ENCODE measurements at regions not wholly inside any gene's neighbourhood (a gene's known extent, or its start where the extent isn't known, plus 50 kb on each side); places are given as distances from the start of the nearest gene placed in this dataset.

DNA sequence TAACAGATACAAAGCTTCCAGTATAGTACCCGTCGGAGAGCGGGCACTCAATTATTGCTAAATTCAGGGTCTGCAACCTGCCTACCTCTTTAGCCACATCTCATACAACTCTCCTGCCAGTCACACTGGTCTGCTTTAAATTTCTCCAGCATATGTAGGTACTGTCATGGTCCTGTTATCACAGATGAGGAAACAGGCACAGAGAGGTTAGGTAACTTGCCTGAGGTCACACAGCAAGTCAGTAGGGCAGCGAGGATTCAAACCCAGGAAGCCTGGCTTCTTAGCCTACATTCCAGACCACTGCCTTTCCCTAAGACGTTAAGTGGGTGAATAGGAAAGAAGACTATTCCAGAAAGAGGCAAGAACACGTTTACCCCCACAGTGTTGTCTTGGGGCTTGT, 186.0 kb upstream of the NFIB start:
- BruUV-seq (replicated peaks): no TSS peak
- H3K79me2 ChIP-seq (ENCODE audit: control insufficient read depth, insufficient read depth, low read length): no peaks in the 10 kb centered on the region

DNA sequence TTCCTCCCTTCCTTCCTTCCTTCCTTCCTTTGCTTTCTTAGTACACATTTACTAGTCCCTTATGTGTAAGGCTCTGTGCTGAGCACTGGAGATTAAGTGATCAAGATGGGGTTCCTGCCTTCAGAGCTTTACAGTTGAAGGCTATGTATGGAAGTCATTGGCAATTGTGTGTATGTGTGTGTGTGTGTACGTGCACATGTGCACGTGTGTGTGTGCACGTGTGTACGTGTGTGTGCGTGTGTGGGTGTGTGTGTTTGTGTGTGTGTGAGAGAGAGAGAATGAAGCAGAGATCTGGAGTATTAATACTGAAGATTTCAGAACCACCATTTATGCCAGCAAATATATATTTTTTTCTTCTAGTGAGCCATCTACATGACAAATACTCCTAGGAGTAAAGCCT, 184.9 kb upstream of the NFIB start:
- Histone ChIP-seq H3K27me3 (ENCODE audit: control insufficient read depth in 2 of 2, insufficient read depth in 2 of 2, low read length in 2 of 2) (peaks cover 25 to 27% of the 10 kb centered on the region in 2 experiments), H3K9me3 (replicated peaks; ENCODE audit: control insufficient read depth, insufficient read depth, low read length) (no peaks in the 10 kb centered on the region), H3K4me3 (replicated peaks in 1 of 3; ENCODE audit: insufficient read depth in 1 of 3, low read depth in 1 of 3, low read length in 3 of 3) (no peak overlapping the region), H3K9me1 (replicated peaks; ENCODE audit: control insufficient read depth, extremely low read depth, insufficient read depth, low read length) (no peaks in the 10 kb centered on the region), H3K4me1 (ENCODE audit: control insufficient read depth, extremely low read depth, insufficient read depth, low read length) (no peaks in the 10 kb centered on the region), H4K20me1 (replicated peaks; ENCODE audit: control insufficient read depth, extremely low read depth, insufficient read depth, low read length) (no peaks in the 10 kb centered on the region), H3K4me2 (ENCODE audit: insufficient read depth, low read length) (no peak overlapping the region), H3K79me2 (ENCODE audit: control insufficient read depth, insufficient read depth, low read length) (no peaks in the 10 kb centered on the region), H3K36me3 (ENCODE audit: control insufficient read depth in 2 of 2, extremely low read depth in 1 of 2, insufficient read depth in 2 of 2, low read length in 2 of 2) (no peaks in the 10 kb centered on the region), H3K27ac (ENCODE audit: insufficient read depth, low read depth, low read length) (no peak overlapping the region), H3K9ac (replicated peaks; ENCODE audit: extremely low read depth, insufficient read depth, low read length) (no peak overlapping the region), H2AFZ (ENCODE audit: low read depth, low read length) (no peak overlapping the region)
- dilution Hi-C loops (cut with MboI; ENCODE audit: extremely low pct_ligation_motif_present, low sequenced_read_pairs): no loop called here
- BruUV-seq (replicated peaks): no TSS peak
- TF ChIP-seq GATA2 (IDR thresholded peaks at IDR 0.05; ENCODE audit: insufficient read depth, insufficient read length, low read depth, low read length) (no peak), MYC (IDR thresholded peaks at IDR 0.05; ENCODE audit: low read depth, low read length) (no peak), EZH2 (IDR thresholded peaks at IDR 0.05; ENCODE audit: borderline replicate concordance, low read depth, low read length, severe bottlenecking) (no peak), MAX (IDR thresholded peaks at IDR 0.05; ENCODE audit: insufficient read depth, insufficient read length) (no peak), JUN (IDR thresholded peaks at IDR 0.05; ENCODE audit: borderline replicate concordance, insufficient read depth, insufficient read length, low read depth) (no peak), POLR2AphosphoS5 (IDR thresholded peaks at IDR 0.05; ENCODE audit: insufficient read depth, low read depth, low read length) (no peak), POLR2A (IDR thresholded peaks at IDR 0.05; ENCODE audit: low read depth, low read length) (no peak), FOS (IDR thresholded peaks at IDR 0.05; ENCODE audit: borderline replicate concordance, insufficient read depth, low read length) (no peak)
- TF ChIP-seq, protein P1, sequence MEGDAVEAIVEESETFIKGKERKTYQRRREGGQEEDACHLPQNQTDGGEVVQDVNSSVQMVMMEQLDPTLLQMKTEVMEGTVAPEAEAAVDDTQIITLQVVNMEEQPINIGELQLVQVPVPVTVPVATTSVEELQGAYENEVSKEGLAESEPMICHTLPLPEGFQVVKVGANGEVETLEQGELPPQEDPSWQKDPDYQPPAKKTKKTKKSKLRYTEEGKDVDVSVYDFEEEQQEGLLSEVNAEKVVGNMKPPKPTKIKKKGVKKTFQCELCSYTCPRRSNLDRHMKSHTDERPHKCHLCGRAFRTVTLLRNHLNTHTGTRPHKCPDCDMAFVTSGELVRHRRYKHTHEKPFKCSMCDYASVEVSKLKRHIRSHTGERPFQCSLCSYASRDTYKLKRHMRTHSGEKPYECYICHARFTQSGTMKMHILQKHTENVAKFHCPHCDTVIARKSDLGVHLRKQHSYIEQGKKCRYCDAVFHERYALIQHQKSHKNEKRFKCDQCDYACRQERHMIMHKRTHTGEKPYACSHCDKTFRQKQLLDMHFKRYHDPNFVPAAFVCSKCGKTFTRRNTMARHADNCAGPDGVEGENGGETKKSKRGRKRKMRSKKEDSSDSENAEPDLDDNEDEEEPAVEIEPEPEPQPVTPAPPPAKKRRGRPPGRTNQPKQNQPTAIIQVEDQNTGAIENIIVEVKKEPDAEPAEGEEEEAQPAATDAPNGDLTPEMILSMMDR (IDR thresholded peaks at IDR 0.05; ENCODE audit: extremely low read depth in 1 of 2, insufficient read depth in 1 of 2, low read depth in 1 of 2, low read length in 2 of 2): no peak
- DNase-seq (ENCODE audit: low read depth, low spot score): no peak
- intact Hi-C loops (cut with micrococcal nuclease): no loop called here
- POLR2A ChIA-PET: interaction anchor here (0.6 kb wide), 1 partner anchor 1564 kb away, joined by 3 read pairs; no protein-coding TSS in a partner anchor
- CTCF ChIA-PET: interaction anchor here (0.7 kb wide), 1 partner anchor 15 kb away, joined by 4 read pairs; no protein-coding TSS in a partner anchor
- FAIRE-seq: no peak

More for the DNA sequence above, 186.0 kb upstream of the NFIB start:
- TF ChIP-seq FOS (IDR thresholded peaks at IDR 0.05; ENCODE audit: borderline replicate concordance, insufficient read depth, low read length) (no peak), MYC (IDR thresholded peaks at IDR 0.05; ENCODE audit: low read depth, low read length) (no peak), MAX (IDR thresholded peaks at IDR 0.05; ENCODE audit: insufficient read depth, insufficient read length) (no peak), GATA2 (IDR thresholded peaks at IDR 0.05; ENCODE audit: insufficient read depth, insufficient read length, low read depth, low read length) (no peak)
- Histone ChIP-seq H3K9me3 (replicated peaks; ENCODE audit: control insufficient read depth, insufficient read depth, low read length) (no peaks in the 10 kb centered on the region), H3K9me1 (replicated peaks; ENCODE audit: control insufficient read depth, extremely low read depth, insufficient read depth, low read length) (no peaks in the 10 kb centered on the region), H2AFZ (ENCODE audit: low read depth, low read length) (no peak overlapping the region), H4K20me1 (replicated peaks; ENCODE audit: control insufficient read depth, extremely low read depth, insufficient read depth, low read length) (no peaks in the 10 kb centered on the region), H3K9ac (replicated peaks; ENCODE audit: extremely low read depth, insufficient read depth, low read length) (no peak overlapping the region), H3K4me1 (ENCODE audit: control insufficient read depth, extremely low read depth, insufficient read depth, low read length) (no peaks in the 10 kb centered on the region), H3K27me3 (ENCODE audit: control insufficient read depth in 2 of 2, insufficient read depth in 2 of 2, low read length in 2 of 2) (peaks cover 22 to 27% of the 10 kb centered on the region in 2 experiments), H3K4me3 (replicated peaks in 1 of 3; ENCODE audit: insufficient read depth in 1 of 3, low read depth in 1 of 3, low read length in 3 of 3) (no peak overlapping the region), H3K27ac (ENCODE audit: insufficient read depth, low read depth, low read length) (no peak overlapping the region), H3K4me2 (ENCODE audit: insufficient read depth, low read length) (no peak overlapping the region), H3K36me3 (ENCODE audit: control insufficient read depth in 2 of 2, extremely low read depth in 1 of 2, insufficient read depth in 2 of 2, low read length in 2 of 2) (no peaks in the 10 kb centered on the region)
- CTCF ChIA-PET: no interaction called here
- dilution Hi-C loops (cut with MboI; ENCODE audit: extremely low pct_ligation_motif_present, low sequenced_read_pairs) (no loop called here), intact Hi-C loops (cut with micrococcal nuclease) (no loop called here)
- FAIRE-seq: no peak
- DNase-seq (ENCODE audit: low read depth, low spot score): no peak
- POLR2A ChIA-PET: no interaction called here
